Lower lobe of right lung (tissue), 2 donors: ENCODE measurements at regions not wholly inside any gene's neighbourhood (a gene's known extent, or its start where the extent isn't known, plus 50 kb on each side); places are given as distances from the start of the nearest gene placed in this dataset.

Experiments used
- ATAC-seq, 2 donors: fragments of 200-7000 bp; cut with Tn5 transposase; one replicate each; pipeline ENCODE4 v1.9.1; 2020 to 2022; ENCODE audit warnings: mild to moderate bottlenecking in 2 of 2, moderate library complexity in 2 of 2
- DNase-seq: peaks from one replicate; pipeline ENCODE4 v3.0.0-alpha.2; 2020
- H3K27ac ChIP-seq: fragments of 200-600 bp; one replicate; pipeline ENCODE4 v1.8.0; 2022
- H3K27me3 ChIP-seq: fragments of 200-600 bp; one replicate; pipeline ENCODE4 v1.8.0; 2022; ENCODE audit warnings: low read depth
- H3K36me3 ChIP-seq: fragments of 200-600 bp; one replicate; pipeline ENCODE4 v1.8.0; 2022; ENCODE audit warnings: mild to moderate bottlenecking
- H3K4me1 ChIP-seq: fragments of 200-600 bp; one replicate; pipeline ENCODE4 v1.8.0; 2022
- H3K4me3 ChIP-seq: fragments of 200-600 bp; one replicate; pipeline ENCODE4 v1.8.0; 2022; ENCODE audit warnings: mild to moderate bottlenecking
- H3K9me3 ChIP-seq: fragments of 200-600 bp; one replicate; pipeline ENCODE4 v1.8.0; 2022
- CTCF ChIP-seq: fragments of 200-600 bp; IDR thresholded peaks from one replicate; pipeline ENCODE4 v1.8.0; 2022; ENCODE audit warnings: antibody characterized with exemption, mild to moderate bottlenecking
- intact Hi-C: fragments of 100-400 bp; cut with DNase I; formaldehyde crosslinking; loops from one replicate; pipeline ENCODE4 v1.11.0; 2022
- donor health status: DM: no; HTN: yes; CAD: no; lungs with severe emphysema.

- H3K27ac ChIP-seq: no peak overlapping the region
- DNase-seq (no peak), ATAC-seq (no peak)
- H3K4me1 ChIP-seq: no peaks in the 10 kb centered on the region
- TF ChIP-seq CTCF: no peak
- peaks cover 5% of the 10 kb centered on the region for H3K27me3 ChIP-seq
- H3K4me3 ChIP-seq: no peak overlapping the region
- H3K36me3 ChIP-seq: no peaks in the 10 kb centered on the region
- intact Hi-C loops: no loop called here
- peaks cover 26% of the 10 kb centered on the region for H3K9me3 ChIP-seq
Measured at GRCh38 chr1:20426923-20427322, 59.1 kb downstream of the CAMK2N1 start.

- Histone ChIP-seq H3K27ac (no peak overlapping the region), H3K4me3 (no peak overlapping the region), H3K9me3 (peaks cover 26% of the 10 kb centered on the region), H3K4me1 (no peaks in the 10 kb centered on the region), H3K36me3 (no peaks in the 10 kb centered on the region), H3K27me3 (peaks cover 2% of the 10 kb centered on the region)
- TF ChIP-seq CTCF: no peak
- no peak for ATAC-seq
- DNase-seq: no peak
- intact Hi-C loops: no loop called here
Measured at GRCh38 chr1:20426371-20426770, 59.6 kb downstream of the CAMK2N1 start.

- TF ChIP-seq CTCF: no peak
- intact Hi-C loops: no loop called here
- ATAC-seq: no peak
Measured at GRCh38 chr1:20425622-20426021, 60.4 kb downstream of the CAMK2N1 start.

GRCh38 chr1:20423169-20423795 is 62.7 kb downstream of the CAMK2N1 start:
- Histone ChIP-seq H3K9me3 (peaks cover 26% of the 10 kb centered on the region), H3K27me3 (peaks cover 7% of the 10 kb centered on the region), H3K4me1 (no peaks in the 10 kb centered on the region), H3K4me3 (no peak overlapping the region), H3K27ac (no peak overlapping the region), H3K36me3 (no peaks in the 10 kb centered on the region)
- intact Hi-C loops: no loop called here
- no peak for TF ChIP-seq CTCF
- no peak for DNase-seq
- no peak for ATAC-seq

More at GRCh38 chr1:20425622-20426021, 60.4 kb downstream of the CAMK2N1 start:
- H3K4me1 ChIP-seq: no peaks in the 10 kb centered on the region
- no peaks in the 10 kb centered on the region for H3K27me3 ChIP-seq
- H3K4me3 ChIP-seq: no peak overlapping the region
- peaks cover 26% of the 10 kb centered on the region for H3K9me3 ChIP-seq
- no peaks in the 10 kb centered on the region for H3K36me3 ChIP-seq
- DNase-seq: no peak
- H3K27ac ChIP-seq: no peak overlapping the region

- no peaks in the 10 kb centered on the region for H3K4me1 ChIP-seq
- DNase-seq (no peak), ATAC-seq (no peak)
- no peak for TF ChIP-seq CTCF
- intact Hi-C loops: no loop called here
- peaks cover 7% of the 10 kb centered on the region for H3K27me3 ChIP-seq
- no peak overlapping the region for H3K4me3 ChIP-seq
- no peaks in the 10 kb centered on the region for H3K36me3 ChIP-seq
- peaks cover 26% of the 10 kb centered on the region for H3K9me3 ChIP-seq
- no peak overlapping the region for H3K27ac ChIP-seq
Measured at GRCh38 chr1:20421441-20421840, 64.6 kb downstream of the CAMK2N1 start.

GRCh38 chr1:20417581-20417980 is 68.4 kb downstream of the CAMK2N1 start:
- Histone ChIP-seq H3K9me3 (peaks cover 1% of the 10 kb centered on the region), H3K4me3 (no peak overlapping the region), H3K27me3 (peaks cover 7% of the 10 kb centered on the region), H3K36me3 (no peaks in the 10 kb centered on the region), H3K27ac (no peak overlapping the region), H3K4me1 (no peaks in the 10 kb centered on the region)
- no peak for DNase-seq
- no peak for ATAC-seq
- TF ChIP-seq CTCF: no peak
- intact Hi-C loops: no loop called here
